ENCODE measurements at regions not wholly inside any gene's neighbourhood (a gene's known extent, or its start where the extent isn't known, plus 50 kb on each side); places are given as distances from the start of the nearest gene placed in this dataset.

- FAIRE-seq (no peak), DNase-seq (ENCODE audit: low read depth) (no peak)
- no peaks in the 10 kb centered on the region for H3K36me3 ChIP-seq (ENCODE audit: control insufficient read depth, insufficient read depth, low read length)
- no peak overlapping the region for H3K4me3 ChIP-seq (ENCODE audit: low read depth, low read length)
- no peaks in the 10 kb centered on the region for H3K27me3 ChIP-seq (ENCODE audit: control insufficient read depth, insufficient read depth, low read length)
- TF ChIP-seq CTCF (IDR thresholded peaks at IDR 0.05; ENCODE audit: insufficient read depth, low read length, severe bottlenecking): no peak
Observed at GRCh38 chr3:31013843-31014242, 119.4 kb upstream of the GADL1 start.

GRCh38 chr3:31014317-31015040 is 120.0 kb upstream of the GADL1 start:
- FAIRE-seq: peak; percentile 86

GRCh38 chr3:31016196-31016595 is 121.7 kb upstream of the GADL1 start:
- Histone ChIP-seq H3K27me3 (ENCODE audit: control insufficient read depth, insufficient read depth, low read length) (no peaks in the 10 kb centered on the region), H3K4me3 (ENCODE audit: low read depth, low read length) (no peak overlapping the region), H3K36me3 (ENCODE audit: control insufficient read depth, insufficient read depth, low read length) (no peaks in the 10 kb centered on the region)
- DNase-seq (ENCODE audit: low read depth) (no peak), FAIRE-seq (no peak)
- no peak for TF ChIP-seq CTCF (IDR thresholded peaks at IDR 0.05; ENCODE audit: insufficient read depth, low read length, severe bottlenecking)

More at GRCh38 chr3:31014317-31015040, 120.0 kb upstream of the GADL1 start:
- peak; percentile 96 for DNase-seq (ENCODE audit: low read depth)
- no peak for TF ChIP-seq CTCF (IDR thresholded peaks at IDR 0.05; ENCODE audit: insufficient read depth, low read length, severe bottlenecking)
- Histone ChIP-seq H3K36me3 (ENCODE audit: control insufficient read depth, insufficient read depth, low read length) (no peaks in the 10 kb centered on the region), H3K4me3 (ENCODE audit: low read depth, low read length) (no peak overlapping the region), H3K27me3 (ENCODE audit: control insufficient read depth, insufficient read depth, low read length) (no peaks in the 10 kb centered on the region)

- no peaks in the 10 kb centered on the region for H3K27me3 ChIP-seq (ENCODE audit: control insufficient read depth, insufficient read depth, low read length)
- H3K36me3 ChIP-seq (ENCODE audit: control insufficient read depth, insufficient read depth, low read length): no peaks in the 10 kb centered on the region
- TF ChIP-seq CTCF (IDR thresholded peaks at IDR 0.05; ENCODE audit: insufficient read depth, low read length, severe bottlenecking): no peak
- FAIRE-seq (no peak), DNase-seq (ENCODE audit: low read depth) (no peak)
- H3K4me3 ChIP-seq (ENCODE audit: low read depth, low read length): no peak overlapping the region
Observed at GRCh38 chr3:31022716-31023115, 128.3 kb upstream of the GADL1 start.

GRCh38 chr3:31025541-31025940 is 131.1 kb upstream of the GADL1 start:
- DNase-seq (ENCODE audit: low read depth) (no peak), FAIRE-seq (no peak)
- Histone ChIP-seq H3K4me3 (ENCODE audit: low read depth, low read length) (no peak overlapping the region), H3K27me3 (ENCODE audit: control insufficient read depth, insufficient read depth, low read length) (no peaks in the 10 kb centered on the region), H3K36me3 (ENCODE audit: control insufficient read depth, insufficient read depth, low read length) (no peaks in the 10 kb centered on the region)
- TF ChIP-seq CTCF (IDR thresholded peaks at IDR 0.05; ENCODE audit: insufficient read depth, low read length, severe bottlenecking): no peak

Data from bronchial epithelial cell (primary cell).